GM23248 (cell line): ENCODE measurements at regions not wholly inside any gene's neighbourhood (a gene's known extent, or its start where the extent isn't known, plus 50 kb on each side); places are given as distances from the start of the nearest gene placed in this dataset.

Experiments used
- EZH2 ChIP-seq: fragments of 200-600 bp; sonication (generic); IDR thresholded peaks from 2 replicates; pipeline ENCODE4 v1.6.1; 2018; ENCODE audit warnings: antibody characterized with exemption, mild to moderate bottlenecking; ENCODE audit not compliant: insufficient read depth, poor library complexity, severe bottlenecking
- EZH2phosphoT487 ChIP-seq: fragments of 200-600 bp; sonication (generic); IDR thresholded peaks from 2 replicates; pipeline ENCODE4 v1.6.1; 2018; ENCODE audit warnings: antibody characterized with exemption, moderate library complexity, mild to moderate bottlenecking, low read depth; ENCODE audit not compliant: insufficient read depth

DNA sequence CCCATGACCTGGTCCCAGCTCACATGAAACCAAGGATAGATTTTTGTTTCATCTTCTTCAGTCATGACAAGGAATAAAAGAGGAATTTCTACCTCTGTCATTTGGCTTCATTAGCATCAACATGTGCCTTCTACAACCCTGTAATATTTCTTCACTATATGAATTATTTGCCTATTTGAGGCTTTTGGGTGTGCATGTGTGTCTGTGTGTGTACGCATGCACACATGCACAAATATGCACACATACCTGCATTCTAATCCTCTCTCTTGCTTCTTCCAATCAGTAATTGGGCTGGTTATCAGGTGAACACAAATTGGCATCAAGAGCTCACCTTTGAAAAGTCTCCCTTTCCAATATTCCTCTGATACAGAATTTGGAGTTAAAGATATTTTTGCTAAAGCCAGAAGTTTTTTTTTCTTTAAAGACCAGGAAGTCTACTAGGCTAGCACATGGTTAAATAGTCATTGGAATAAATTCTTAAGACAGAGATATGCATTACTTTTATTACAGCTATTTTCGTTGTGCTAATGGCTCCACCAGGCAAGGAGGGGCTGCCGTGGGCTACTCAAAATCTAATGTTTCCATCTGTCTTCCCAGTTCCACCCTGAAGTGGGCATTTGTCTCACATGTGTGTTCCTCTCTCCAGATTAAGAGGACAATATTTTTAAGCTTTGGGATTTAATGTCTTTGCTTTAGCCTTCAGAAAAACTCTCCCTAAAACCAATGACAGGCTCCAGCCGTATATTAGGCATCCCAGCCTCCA lies 547.2 kb upstream of the CDH5 start:
- TF ChIP-seq EZH2phosphoT487 (no peak), EZH2 (no peak)
